PC-9 (cell line): ENCODE measurements at regions not wholly inside any gene's neighbourhood (a gene's known extent, or its start where the extent isn't known, plus 50 kb on each side); places are given as distances from the start of the nearest gene placed in this dataset.

Source experiments
- CTCF ChIP-seq: fragments of 200-600 bp; sonication (generic); conservative IDR thresholded peaks from 2 replicates; pipeline ENCODE4 v1.6.1; 2017; ENCODE audit warnings: mixed run types, antibody characterized with exemption, mild to moderate bottlenecking, moderate library complexity
- EZH2 ChIP-seq: fragments of 200-600 bp; sonication (generic); IDR thresholded peaks from 2 replicates; pipeline ENCODE4 v1.8.0; 2017; ENCODE audit warnings: antibody characterized with exemption, low read depth

- no peak for TF ChIP-seq CTCF
- TF ChIP-seq EZH2: no peak
Measured at GRCh38 chr9:91006046-91006445, 204.4 kb downstream of the SYK start.
